ENCODE measurements at regions not wholly inside any gene's neighbourhood (a gene's known extent, or its start where the extent isn't known, plus 50 kb on each side); places are given as distances from the start of the nearest gene placed in this dataset.
A peak's percentile ranks its signal among the peaks of the same experiment; 100 is the strongest.

- peak; percentile 5 for DNase-seq
These were observed 67.4 kb upstream of the FRY start for GRCh38 chr13:31964168-31964567.

- DNase-seq, result peak; percentile 19
These were observed 66.1 kb upstream of the FRY start for GRCh38 chr13:31965361-31966066.

GRCh38 chr13:31967155-31967554 is 64.4 kb upstream of the FRY start:
- DNase-seq, result peak; percentile 6

GRCh38 chr13:31968473-31968872 is 63.1 kb upstream of the FRY start:
- peak; percentile 49 for DNase-seq

GRCh38 chr13:31970231-31970930 is 61.2 kb upstream of the FRY start:
- no peak for DNase-seq

GRCh38 chr13:31972453-31972852 is 59.1 kb upstream of the FRY start:
- DNase-seq, result no peak

GRCh38 chr13:31978021-31978420 is 53.6 kb upstream of the FRY start:
- no peak for DNase-seq

- peak; percentile 83 for DNase-seq
These were observed 50.7 kb upstream of the FRY start for GRCh38 chr13:31980830-31981229.

All from NCI-H69 (cell line).